ENCODE measurements at regions not wholly inside any gene's neighbourhood (a gene's known extent, or its start where the extent isn't known, plus 50 kb on each side); places are given as distances from the start of the nearest gene placed in this dataset.

DNA sequence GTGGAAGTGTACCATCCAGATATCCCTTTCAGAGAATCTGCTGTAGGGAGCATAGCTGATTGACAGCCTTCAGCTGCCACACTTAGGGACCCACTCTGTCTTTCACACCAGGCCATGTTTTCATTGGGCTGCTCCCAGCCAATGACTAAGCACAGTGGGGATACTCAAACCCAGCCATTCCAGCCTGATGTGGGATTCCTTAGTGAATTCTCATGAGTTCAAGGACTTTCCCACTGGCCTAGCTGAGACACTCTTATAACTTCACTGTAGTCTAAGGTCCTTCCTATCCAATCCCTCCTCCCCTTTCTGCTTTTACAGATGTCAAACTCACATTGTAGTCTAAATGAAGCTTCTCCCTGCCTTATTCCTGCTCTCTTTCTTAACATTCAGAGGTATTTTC lies 201.2 kb downstream of the PIK3C3 start:
- no peak for FAIRE-seq
- Histone ChIP-seq H3K4me3 (ENCODE audit: low read length in 3 of 3) (no peak overlapping the region), H3K9me3 (ENCODE audit: control insufficient read depth in 2 of 3, insufficient read depth in 1 of 3, low read length in 3 of 3) (no peaks in the 10 kb centered on the region), H3K36me3 (ENCODE audit: control insufficient read depth in 2 of 3, insufficient read depth in 3 of 3, low read length in 3 of 3) (no peaks in the 10 kb centered on the region), H3K27me3 (ENCODE audit: control insufficient read depth, insufficient read depth, low read length) (no peaks in the 10 kb centered on the region), H3K4me1 (ENCODE audit: control insufficient read depth in 2 of 3, insufficient read depth in 2 of 3, low read depth in 1 of 3, low read length in 3 of 3) (no peaks in the 10 kb centered on the region), H3K9ac (ENCODE audit: low read length in 3 of 3) (no peak overlapping the region), H3K27ac (ENCODE audit: low read depth in 2 of 2, low read length in 2 of 2) (no peak overlapping the region)
- TF ChIP-seq, protein P1, sequence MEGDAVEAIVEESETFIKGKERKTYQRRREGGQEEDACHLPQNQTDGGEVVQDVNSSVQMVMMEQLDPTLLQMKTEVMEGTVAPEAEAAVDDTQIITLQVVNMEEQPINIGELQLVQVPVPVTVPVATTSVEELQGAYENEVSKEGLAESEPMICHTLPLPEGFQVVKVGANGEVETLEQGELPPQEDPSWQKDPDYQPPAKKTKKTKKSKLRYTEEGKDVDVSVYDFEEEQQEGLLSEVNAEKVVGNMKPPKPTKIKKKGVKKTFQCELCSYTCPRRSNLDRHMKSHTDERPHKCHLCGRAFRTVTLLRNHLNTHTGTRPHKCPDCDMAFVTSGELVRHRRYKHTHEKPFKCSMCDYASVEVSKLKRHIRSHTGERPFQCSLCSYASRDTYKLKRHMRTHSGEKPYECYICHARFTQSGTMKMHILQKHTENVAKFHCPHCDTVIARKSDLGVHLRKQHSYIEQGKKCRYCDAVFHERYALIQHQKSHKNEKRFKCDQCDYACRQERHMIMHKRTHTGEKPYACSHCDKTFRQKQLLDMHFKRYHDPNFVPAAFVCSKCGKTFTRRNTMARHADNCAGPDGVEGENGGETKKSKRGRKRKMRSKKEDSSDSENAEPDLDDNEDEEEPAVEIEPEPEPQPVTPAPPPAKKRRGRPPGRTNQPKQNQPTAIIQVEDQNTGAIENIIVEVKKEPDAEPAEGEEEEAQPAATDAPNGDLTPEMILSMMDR (IDR thresholded peaks at IDR 0.05; ENCODE audit: borderline replicate concordance, extremely low read depth, insufficient read depth): no peak
- no peak for DNase-seq
- intact Hi-C loops (cut with DNase I): no loop called here

DNA sequence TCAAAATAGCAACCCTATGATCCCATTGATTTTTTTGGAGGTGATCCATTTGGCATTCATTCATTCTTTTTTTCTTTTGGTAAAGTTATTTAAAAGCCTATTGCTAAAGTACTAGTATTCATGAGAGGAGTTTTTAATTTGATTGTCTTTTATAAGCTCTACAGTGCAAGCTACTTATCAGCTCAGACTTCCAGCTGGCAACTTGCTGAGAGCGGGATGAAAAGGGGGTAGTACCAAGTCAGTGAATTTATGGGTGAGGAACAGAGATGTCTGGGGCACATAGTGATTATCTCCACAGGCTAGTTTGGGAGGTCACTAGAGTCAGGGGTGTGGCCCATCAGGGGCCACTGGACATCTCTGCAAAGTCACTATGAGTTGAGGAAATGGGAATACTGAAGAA lies 202.4 kb downstream of the PIK3C3 start:
- FAIRE-seq (no peak), DNase-seq (peak in 1 of 5 donors; percentile 34)
- Histone ChIP-seq H3K4me3 (ENCODE audit: low read length in 3 of 3) (no peak overlapping the region), H3K9ac (ENCODE audit: low read length in 3 of 3) (no peak overlapping the region), H3K9me3 (ENCODE audit: control insufficient read depth in 2 of 3, insufficient read depth in 1 of 3, low read length in 3 of 3) (no peaks in the 10 kb centered on the region), H3K27me3 (ENCODE audit: control insufficient read depth, insufficient read depth, low read length) (no peaks in the 10 kb centered on the region), H3K4me1 (ENCODE audit: control insufficient read depth in 2 of 3, insufficient read depth in 2 of 3, low read depth in 1 of 3, low read length in 3 of 3) (no peaks in the 10 kb centered on the region), H3K36me3 (ENCODE audit: control insufficient read depth in 2 of 3, insufficient read depth in 3 of 3, low read length in 3 of 3) (no peaks in the 10 kb centered on the region), H3K27ac (ENCODE audit: low read depth in 2 of 2, low read length in 2 of 2) (no peak overlapping the region)
- TF ChIP-seq, protein P1 (IDR thresholded peaks at IDR 0.05; ENCODE audit: borderline replicate concordance, extremely low read depth, insufficient read depth): no peak
- intact Hi-C loops (cut with DNase I): no loop called here

DNA sequence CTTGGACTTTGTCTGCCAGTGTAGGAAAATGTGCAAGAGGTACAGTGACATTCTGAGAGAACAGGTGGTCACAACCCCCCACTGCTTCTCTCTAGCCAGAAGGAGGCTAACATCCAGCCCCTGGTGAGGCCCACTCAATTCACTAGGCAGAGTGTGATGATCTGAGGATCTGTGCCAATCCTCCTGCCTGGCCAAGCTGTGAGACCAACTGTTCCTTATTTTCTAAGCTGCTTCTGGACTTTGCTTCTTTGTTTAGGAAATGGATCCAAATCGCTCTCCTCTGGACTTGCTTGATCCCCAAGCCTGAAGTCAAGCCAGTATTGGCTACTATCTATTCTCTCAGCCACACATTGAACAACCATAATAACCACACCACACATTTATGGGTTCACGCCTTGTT lies 202.8 kb downstream of the PIK3C3 start:
- no peaks in the 10 kb centered on the region for H3K27me3 ChIP-seq (ENCODE audit: control insufficient read depth, insufficient read depth, low read length)
- no peaks in the 10 kb centered on the region for H3K36me3 ChIP-seq (ENCODE audit: control insufficient read depth in 2 of 3, insufficient read depth in 3 of 3, low read length in 3 of 3)
- no peak for FAIRE-seq
- H3K4me3 ChIP-seq (ENCODE audit: low read length in 3 of 3): no peak overlapping the region
- no peak overlapping the region for H3K9ac ChIP-seq (ENCODE audit: low read length in 3 of 3)
- H3K9me3 ChIP-seq (ENCODE audit: control insufficient read depth in 2 of 3, insufficient read depth in 1 of 3, low read length in 3 of 3): no peaks in the 10 kb centered on the region
- TF ChIP-seq, protein P1 (IDR thresholded peaks at IDR 0.05; ENCODE audit: borderline replicate concordance, extremely low read depth, insufficient read depth): no peak
- H3K4me1 ChIP-seq (ENCODE audit: control insufficient read depth in 2 of 3, insufficient read depth in 2 of 3, low read depth in 1 of 3, low read length in 3 of 3): no peaks in the 10 kb centered on the region
- H3K27ac ChIP-seq (ENCODE audit: low read depth in 2 of 2, low read length in 2 of 2): no peak overlapping the region
- intact Hi-C loops (cut with DNase I): no loop called here
- no peak for DNase-seq

DNA sequence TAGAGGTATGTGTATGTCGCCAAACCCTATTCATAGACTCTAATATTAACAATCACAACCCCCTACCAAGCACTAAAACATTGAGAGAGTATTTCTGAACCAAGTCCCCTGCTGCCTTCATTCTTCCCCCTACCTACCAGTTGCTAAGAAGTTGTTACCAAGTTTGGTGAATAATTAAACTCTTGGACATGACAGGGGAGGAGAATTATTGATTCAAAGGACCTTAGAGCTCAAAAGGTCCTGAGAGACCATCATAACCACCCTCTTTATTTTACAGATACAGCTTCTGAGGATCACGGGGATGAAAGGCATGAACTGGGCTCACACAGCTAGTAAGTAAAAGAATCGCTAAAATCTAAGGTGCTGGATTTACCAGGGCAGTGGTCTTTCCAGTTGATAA lies 204.1 kb downstream of the PIK3C3 start:
- Histone ChIP-seq H3K4me3 (ENCODE audit: low read length in 3 of 3) (peak overlapping the region in 1 of 3 donors; percentile 7), H3K4me1 (ENCODE audit: control insufficient read depth in 2 of 3, insufficient read depth in 2 of 3, low read depth in 1 of 3, low read length in 3 of 3) (no peaks in the 10 kb centered on the region), H3K27me3 (ENCODE audit: control insufficient read depth, insufficient read depth, low read length) (no peaks in the 10 kb centered on the region), H3K27ac (ENCODE audit: low read depth in 2 of 2, low read length in 2 of 2) (no peak overlapping the region), H3K9me3 (ENCODE audit: control insufficient read depth in 2 of 3, insufficient read depth in 1 of 3, low read length in 3 of 3) (no peaks in the 10 kb centered on the region), H3K9ac (ENCODE audit: low read length in 3 of 3) (no peak overlapping the region), H3K36me3 (ENCODE audit: control insufficient read depth in 2 of 3, insufficient read depth in 3 of 3, low read length in 3 of 3) (no peaks in the 10 kb centered on the region)
- DNase-seq: peak in 1 of 5 donors; percentile 39
- no peak for FAIRE-seq
- TF ChIP-seq, protein P1 (IDR thresholded peaks at IDR 0.05; ENCODE audit: borderline replicate concordance, extremely low read depth, insufficient read depth): no peak
- intact Hi-C loops (cut with DNase I): no loop called here
